Thoracic aorta (tissue), 2 donors: ENCODE measurements at regions not wholly inside any gene's neighbourhood (a gene's known extent, or its start where the extent isn't known, plus 50 kb on each side); places are given as distances from the start of the nearest gene placed in this dataset.

ENCODE experiments used
- ATAC-seq: fragments of 150-250 bp; one replicate; pipeline ENCODE4 v1.8.0; 2017; ENCODE audit warnings: low read depth; ENCODE audit not compliant: insufficient number of reproducible peaks, low FRiP score
- DNase-seq: peaks from one replicate; pipeline ENCODE4 v3.0.0-alpha.2; 2020; ENCODE audit warnings: low spot score
- H3K27ac ChIP-seq, 2 donors: fragments of 200-600 bp; sonication (generic); 1 replicate in 1 of 2; 2 replicates in 1 of 2; pipeline ENCODE4 v1.5.1; 2016; ENCODE audit warnings: mild to moderate bottlenecking in 2 of 2, moderate library complexity in 2 of 2
- H3K27me3 ChIP-seq: fragments of 200-600 bp; sonication (generic); replicated peaks from 2 replicates; pipeline ENCODE4 v1.6.0; 2016; ENCODE audit warnings: mild to moderate bottlenecking; ENCODE audit not compliant: insufficient read depth
- H3K36me3 ChIP-seq: fragments of 200-600 bp; sonication (generic); one replicate; pipeline ENCODE4 v1.5.1; 2016
- H3K4me1 ChIP-seq, 2 donors: fragments of 200-600 bp; sonication (generic); 1 replicate in 1 of 2; 2 replicates in 1 of 2; pipeline versions ENCODE4 v1.5.1 to v1.6.0; 2016; ENCODE audit warnings: low read depth in 2 of 2, mild to moderate bottlenecking in 1 of 2; ENCODE audit not compliant: control insufficient read depth in 1 of 2
- H3K4me3 ChIP-seq: fragments of 200-600 bp; sonication (generic); 2 replicates; pipeline ENCODE4 v1.5.1; 2016; ENCODE audit warnings: mild to moderate bottlenecking
- H3K9me3 ChIP-seq: fragments of 200-600 bp; sonication (generic); 2 replicates; pipeline ENCODE4 v1.5.1; 2016
- TF ChIP-seq, protein P1 (sequence below): fragments of 200-600 bp; sonication (generic); IDR thresholded peaks from one replicate; pipeline ENCODE4 v1.5.1; 2019; ENCODE audit warnings: antibody characterized with exemption

DNA sequence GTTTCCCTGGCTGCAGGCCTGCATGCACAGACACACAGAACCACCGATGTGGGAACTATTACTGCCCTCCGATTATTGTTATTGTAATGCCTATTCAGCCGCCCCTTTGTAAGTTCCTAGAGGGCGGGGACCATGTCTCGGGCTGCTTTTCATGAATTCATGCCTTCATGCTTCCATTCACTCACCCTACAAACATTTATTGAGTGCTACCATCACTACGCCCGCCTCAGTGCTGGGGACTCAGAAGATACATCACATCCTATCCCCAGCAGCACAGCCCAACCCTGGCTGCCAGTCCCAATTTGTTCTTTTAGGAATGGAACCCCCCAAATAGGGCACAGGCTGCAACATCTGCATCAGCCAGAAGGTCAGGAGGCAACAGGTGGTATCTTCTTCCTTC is 75.9 kb downstream of the FOXA2 start:
- Histone ChIP-seq H3K4me1 (no peaks in the 10 kb centered on the region), H3K27ac (no peak overlapping the region), H3K4me3 (no peak overlapping the region), H3K36me3 (no peaks in the 10 kb centered on the region), H3K27me3 (no peaks in the 10 kb centered on the region), H3K9me3 (no peaks in the 10 kb centered on the region)
- DNase-seq: no peak
- ATAC-seq: no peak
- TF ChIP-seq, protein P1, sequence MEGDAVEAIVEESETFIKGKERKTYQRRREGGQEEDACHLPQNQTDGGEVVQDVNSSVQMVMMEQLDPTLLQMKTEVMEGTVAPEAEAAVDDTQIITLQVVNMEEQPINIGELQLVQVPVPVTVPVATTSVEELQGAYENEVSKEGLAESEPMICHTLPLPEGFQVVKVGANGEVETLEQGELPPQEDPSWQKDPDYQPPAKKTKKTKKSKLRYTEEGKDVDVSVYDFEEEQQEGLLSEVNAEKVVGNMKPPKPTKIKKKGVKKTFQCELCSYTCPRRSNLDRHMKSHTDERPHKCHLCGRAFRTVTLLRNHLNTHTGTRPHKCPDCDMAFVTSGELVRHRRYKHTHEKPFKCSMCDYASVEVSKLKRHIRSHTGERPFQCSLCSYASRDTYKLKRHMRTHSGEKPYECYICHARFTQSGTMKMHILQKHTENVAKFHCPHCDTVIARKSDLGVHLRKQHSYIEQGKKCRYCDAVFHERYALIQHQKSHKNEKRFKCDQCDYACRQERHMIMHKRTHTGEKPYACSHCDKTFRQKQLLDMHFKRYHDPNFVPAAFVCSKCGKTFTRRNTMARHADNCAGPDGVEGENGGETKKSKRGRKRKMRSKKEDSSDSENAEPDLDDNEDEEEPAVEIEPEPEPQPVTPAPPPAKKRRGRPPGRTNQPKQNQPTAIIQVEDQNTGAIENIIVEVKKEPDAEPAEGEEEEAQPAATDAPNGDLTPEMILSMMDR: no peak

GRCh38 chr20:22507240-22507961 is 77.0 kb downstream of the FOXA2 start:
- DNase-seq (no peak), ATAC-seq (no peak)
- TF ChIP-seq, protein P1: no peak
- H3K4me3 ChIP-seq: no peak overlapping the region
- no peak overlapping the region for H3K27ac ChIP-seq
- H3K36me3 ChIP-seq: no peaks in the 10 kb centered on the region
- H3K27me3 ChIP-seq: no peaks in the 10 kb centered on the region
- H3K9me3 ChIP-seq: no peaks in the 10 kb centered on the region
- no peaks in the 10 kb centered on the region for H3K4me1 ChIP-seq

DNA sequence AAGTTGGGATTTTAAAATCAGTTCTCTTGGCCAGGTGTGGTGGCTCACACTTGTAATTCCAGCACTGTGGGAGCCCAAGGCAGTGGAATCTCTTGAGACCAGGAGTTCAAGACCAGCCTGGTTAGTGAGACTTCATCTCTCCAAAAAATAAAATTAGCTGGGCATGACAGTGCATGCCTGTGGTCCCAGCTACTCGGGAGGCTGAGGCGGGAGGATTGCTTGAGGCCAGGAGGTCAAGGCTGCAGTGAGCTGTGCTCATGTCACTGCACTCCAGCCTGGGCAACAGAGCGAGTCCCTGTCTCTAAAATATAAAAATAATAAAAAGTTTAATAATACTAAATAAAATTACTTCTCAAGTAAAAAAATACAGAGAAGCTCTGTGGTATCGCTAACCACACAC is 77.5 kb downstream of the FOXA2 start:
- no peak for ATAC-seq
- Histone ChIP-seq H3K4me1 (no peaks in the 10 kb centered on the region), H3K36me3 (no peaks in the 10 kb centered on the region), H3K27me3 (no peaks in the 10 kb centered on the region), H3K9me3 (no peaks in the 10 kb centered on the region), H3K4me3 (no peak overlapping the region), H3K27ac (no peak overlapping the region)
- TF ChIP-seq, protein P1: no peak
- no peak for DNase-seq

DNA sequence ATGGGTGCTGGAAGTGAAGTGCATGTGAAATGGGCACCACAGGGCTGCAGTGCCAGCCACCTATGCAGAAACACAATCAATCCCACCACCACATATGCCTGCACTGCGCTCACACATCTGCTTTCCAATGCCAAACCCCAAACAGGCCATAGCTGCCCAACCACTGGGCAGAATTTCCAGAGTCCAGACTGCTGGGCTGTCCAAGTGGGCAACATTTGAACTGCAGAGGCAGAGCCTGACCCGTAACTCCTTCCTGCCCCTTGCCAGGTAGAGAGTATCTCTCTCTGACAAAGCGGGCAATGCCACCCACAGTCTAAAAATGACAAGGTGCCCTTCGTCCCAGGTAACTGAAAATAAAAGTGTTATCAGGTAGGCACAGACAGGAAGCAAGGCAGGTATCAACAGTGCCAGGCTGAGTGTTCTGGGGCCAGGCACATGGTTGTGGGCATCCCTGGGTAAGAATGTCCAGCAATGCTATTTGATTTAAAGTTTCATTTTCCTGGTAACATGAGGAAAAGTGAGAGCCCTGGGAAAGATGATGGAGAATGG is 79.5 kb downstream of the FOXA2 start:
- Histone ChIP-seq H3K4me1 (no peaks in the 10 kb centered on the region), H3K9me3 (no peaks in the 10 kb centered on the region), H3K27ac (no peak overlapping the region), H3K4me3 (no peak overlapping the region), H3K36me3 (no peaks in the 10 kb centered on the region), H3K27me3 (no peaks in the 10 kb centered on the region)
- ATAC-seq (no peak), DNase-seq (no peak)
- TF ChIP-seq, protein P1: no peak

DNA sequence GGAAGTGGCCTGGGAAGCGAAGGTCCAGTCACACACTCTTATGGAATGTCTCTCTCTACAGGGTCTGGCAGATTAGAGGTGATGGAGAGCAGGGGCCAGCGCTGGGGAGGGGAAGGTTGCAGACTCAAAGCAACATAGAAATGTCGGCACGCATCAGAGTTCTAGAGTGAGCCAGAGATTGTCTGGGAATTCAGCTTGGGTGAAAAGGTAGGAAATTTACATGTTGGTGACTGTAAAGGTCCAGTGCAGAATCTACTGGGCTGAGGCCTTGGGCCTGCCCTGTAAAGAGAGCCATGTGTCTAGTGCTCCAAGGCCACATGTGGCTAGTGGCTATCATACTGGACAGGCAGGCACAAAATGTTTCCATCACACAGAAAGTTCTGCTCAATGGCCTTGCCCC is 80.8 kb downstream of the FOXA2 start:
- H3K4me1 ChIP-seq: no peaks in the 10 kb centered on the region
- H3K27me3 ChIP-seq: no peaks in the 10 kb centered on the region
- H3K27ac ChIP-seq: no peak overlapping the region
- DNase-seq (no peak), ATAC-seq (no peak)
- TF ChIP-seq, protein P1: no peak
- H3K9me3 ChIP-seq: no peaks in the 10 kb centered on the region
- no peaks in the 10 kb centered on the region for H3K36me3 ChIP-seq
- H3K4me3 ChIP-seq: no peak overlapping the region
